ENCODE measurements at regions not wholly inside any gene's neighbourhood (a gene's known extent, or its start where the extent isn't known, plus 50 kb on each side); places are given as distances from the start of the nearest gene placed in this dataset.
"Not testable (repeated sequence)": the region's sequence is repeated elsewhere in the genome, so short reads cannot be mapped to it uniquely, and the experiment has no call there.

DNA sequence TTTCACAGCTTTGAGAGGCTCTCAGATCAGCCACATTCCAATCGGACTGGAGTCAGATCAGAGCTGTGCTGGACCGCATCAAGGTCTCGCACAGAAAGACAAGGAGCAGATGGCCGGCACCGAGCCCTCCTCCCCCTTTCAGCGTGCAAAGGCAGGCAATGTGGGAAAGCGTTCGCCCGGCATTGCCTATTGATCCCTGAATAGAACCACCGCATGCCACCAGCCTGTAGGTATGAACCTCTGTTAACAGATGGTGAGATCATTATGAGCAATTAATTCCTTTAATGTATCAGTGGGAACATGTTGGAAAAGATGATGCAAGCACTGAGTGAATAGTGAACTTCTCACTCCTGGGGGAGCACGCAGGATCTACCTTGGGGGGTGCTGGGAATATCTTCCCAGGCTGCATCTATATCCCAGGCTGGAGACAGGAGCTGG, 117.5 kb upstream of the ID4 start:
- TF ChIP-seq POLR2A (IDR thresholded peaks at IDR 0.05; ENCODE audit: extremely low read depth, insufficient read length) (no peak), MAX (IDR thresholded peaks at IDR 0.05; ENCODE audit: low read depth, low read length) (no peak), MYC (IDR thresholded peaks at IDR 0.05; ENCODE audit: low read depth, low read length) (no peak)
- TF ChIP-seq, protein P1, sequence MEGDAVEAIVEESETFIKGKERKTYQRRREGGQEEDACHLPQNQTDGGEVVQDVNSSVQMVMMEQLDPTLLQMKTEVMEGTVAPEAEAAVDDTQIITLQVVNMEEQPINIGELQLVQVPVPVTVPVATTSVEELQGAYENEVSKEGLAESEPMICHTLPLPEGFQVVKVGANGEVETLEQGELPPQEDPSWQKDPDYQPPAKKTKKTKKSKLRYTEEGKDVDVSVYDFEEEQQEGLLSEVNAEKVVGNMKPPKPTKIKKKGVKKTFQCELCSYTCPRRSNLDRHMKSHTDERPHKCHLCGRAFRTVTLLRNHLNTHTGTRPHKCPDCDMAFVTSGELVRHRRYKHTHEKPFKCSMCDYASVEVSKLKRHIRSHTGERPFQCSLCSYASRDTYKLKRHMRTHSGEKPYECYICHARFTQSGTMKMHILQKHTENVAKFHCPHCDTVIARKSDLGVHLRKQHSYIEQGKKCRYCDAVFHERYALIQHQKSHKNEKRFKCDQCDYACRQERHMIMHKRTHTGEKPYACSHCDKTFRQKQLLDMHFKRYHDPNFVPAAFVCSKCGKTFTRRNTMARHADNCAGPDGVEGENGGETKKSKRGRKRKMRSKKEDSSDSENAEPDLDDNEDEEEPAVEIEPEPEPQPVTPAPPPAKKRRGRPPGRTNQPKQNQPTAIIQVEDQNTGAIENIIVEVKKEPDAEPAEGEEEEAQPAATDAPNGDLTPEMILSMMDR (IDR thresholded peaks at IDR 0.05; ENCODE audit: low read depth, low read length): no peak
- no peak overlapping the region for H3K4me3 ChIP-seq (ENCODE audit: low read depth, low read length)

DNA sequence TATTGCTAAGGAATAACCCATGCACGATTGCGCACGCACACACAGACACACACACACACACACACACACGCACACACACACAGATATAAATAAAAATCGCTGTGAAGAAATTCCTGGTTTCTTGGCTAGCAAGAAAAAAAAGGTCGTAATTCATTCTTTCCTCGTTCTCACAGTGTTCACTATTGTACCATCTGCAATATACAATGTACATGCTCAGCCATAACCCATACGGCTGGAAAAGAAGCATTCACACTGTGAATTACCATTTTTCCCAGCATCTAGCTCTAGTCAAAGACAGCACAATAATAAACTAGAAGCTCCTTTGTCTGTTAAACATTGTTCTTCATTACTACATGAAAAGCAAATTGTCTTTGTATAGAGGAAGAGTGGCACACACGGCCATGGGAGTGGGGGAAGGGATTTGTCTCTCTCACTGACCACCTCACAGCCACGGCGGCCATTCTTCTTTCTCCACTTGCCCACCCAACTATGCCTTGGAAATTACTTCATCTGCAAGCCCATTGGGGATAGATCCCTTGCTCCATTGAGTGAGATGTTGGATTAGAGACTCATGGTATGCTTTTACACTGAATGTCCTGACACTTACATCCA, 115.3 kb upstream of the ID4 start:
- no peak for TF ChIP-seq MYC (IDR thresholded peaks at IDR 0.05; ENCODE audit: low read depth, low read length)
- TF ChIP-seq MAX (IDR thresholded peaks at IDR 0.05; ENCODE audit: low read depth, low read length): no peak
- TF ChIP-seq, protein P1 (IDR thresholded peaks at IDR 0.05; ENCODE audit: low read depth, low read length): no peak
- TF ChIP-seq POLR2A (IDR thresholded peaks at IDR 0.05; ENCODE audit: extremely low read depth, insufficient read length): no peak

More for the DNA sequence above, 117.5 kb upstream of the ID4 start:
- DNase-seq (ENCODE audit: low read depth): no peak

GRCh38 chr6:19722999-19723398, 114.2 kb upstream of the ID4 start:
- H3K4me3 ChIP-seq (ENCODE audit: low read depth, low read length): no peak overlapping the region
- TF ChIP-seq MAX (IDR thresholded peaks at IDR 0.05; ENCODE audit: low read depth, low read length) (no peak), POLR2A (IDR thresholded peaks at IDR 0.05; ENCODE audit: extremely low read depth, insufficient read length) (no peak), MYC (IDR thresholded peaks at IDR 0.05; ENCODE audit: low read depth, low read length) (no peak)
- TF ChIP-seq, protein P1 (IDR thresholded peaks at IDR 0.05; ENCODE audit: low read depth, low read length): no peak

More for the DNA sequence above, 115.3 kb upstream of the ID4 start:
- no peak overlapping the region for H3K4me3 ChIP-seq (ENCODE audit: low read depth, low read length)
- DNase-seq (ENCODE audit: low read depth): no peak

DNA sequence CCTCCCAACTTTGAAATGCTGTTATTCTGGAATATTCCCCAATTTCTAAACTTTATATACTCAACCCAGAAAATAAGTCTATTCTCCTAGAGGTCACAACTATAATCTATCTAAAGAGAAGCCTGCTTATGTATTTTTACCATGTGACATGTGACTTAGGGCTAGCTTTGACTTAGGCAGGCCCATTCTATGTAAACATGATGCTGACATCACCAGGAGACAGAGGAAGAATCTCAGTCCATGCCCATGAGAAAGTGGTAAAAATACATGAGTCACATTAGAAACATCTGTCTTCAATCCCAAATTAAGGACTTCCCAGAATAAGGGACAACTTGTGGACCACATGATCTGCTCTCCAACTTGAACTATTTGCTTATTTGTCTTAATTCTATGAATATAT, 113.6 kb upstream of the ID4 start:
- H3K4me3 ChIP-seq (ENCODE audit: low read depth, low read length): no peak overlapping the region
- no peak for DNase-seq (ENCODE audit: low read depth)
- TF ChIP-seq, protein P1 (IDR thresholded peaks at IDR 0.05; ENCODE audit: low read depth, low read length): no peak
- TF ChIP-seq POLR2A (IDR thresholded peaks at IDR 0.05; ENCODE audit: extremely low read depth, insufficient read length) (no peak), MAX (IDR thresholded peaks at IDR 0.05; ENCODE audit: low read depth, low read length) (no peak), MYC (IDR thresholded peaks at IDR 0.05; ENCODE audit: low read depth, low read length) (no peak)

More at GRCh38 chr6:19722999-19723398, 114.2 kb upstream of the ID4 start:
- no peak for DNase-seq (ENCODE audit: low read depth)

DNA sequence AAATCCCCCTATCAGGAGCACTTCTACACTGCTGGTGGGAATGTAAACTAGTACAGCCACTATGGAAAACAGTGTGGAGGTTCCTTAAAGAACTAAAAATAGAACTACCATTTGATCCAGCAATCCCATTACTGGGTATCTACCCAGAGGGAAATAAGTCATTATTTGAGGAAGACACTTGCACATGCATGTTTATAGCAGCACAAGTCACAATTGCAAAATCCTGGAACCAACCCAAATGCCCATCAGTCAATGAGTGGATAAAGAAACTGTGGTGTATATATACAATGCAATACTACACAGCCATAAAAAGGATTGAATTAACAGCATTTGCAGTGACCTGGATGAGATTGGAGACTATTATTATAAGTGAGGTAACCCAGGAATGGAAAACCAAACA, 111.7 kb upstream of the ID4 start:
- H3K4me3 ChIP-seq (ENCODE audit: low read depth, low read length); DNase-seq (ENCODE audit: low read depth): not testable (repeated sequence)

- H3K4me3 ChIP-seq (ENCODE audit: low read depth, low read length): no peak overlapping the region
- TF ChIP-seq MYC (IDR thresholded peaks at IDR 0.05; ENCODE audit: low read depth, low read length) (no peak), POLR2A (IDR thresholded peaks at IDR 0.05; ENCODE audit: extremely low read depth, insufficient read length) (no peak), MAX (IDR thresholded peaks at IDR 0.05; ENCODE audit: low read depth, low read length) (no peak)
- TF ChIP-seq, protein P1 (IDR thresholded peaks at IDR 0.05; ENCODE audit: low read depth, low read length): no peak
- DNase-seq (ENCODE audit: low read depth): no peak
Measured at GRCh38 chr6:19731282-19731681, 105.9 kb upstream of the ID4 start.
